GM23338 (cell line): ENCODE measurements at regions not wholly inside any gene's neighbourhood (a gene's known extent, or its start where the extent isn't known, plus 50 kb on each side); places are given as distances from the start of the nearest gene placed in this dataset.

ENCODE experiments used
- ATAC-seq: fragments of 200-7000 bp; cut with Tn5 transposase; 3 replicates; pipeline ENCODE4 v1.9.1; 2020
- DNase-seq: peaks from one replicate; pipeline ENCODE4 v3.0.0-alpha.2; 2015; ENCODE audit warnings: low spot score
- H2AFZ ChIP-seq: fragments of 200-600 bp; sonication (generic); 2 replicates; pipeline ENCODE4 v1.8.0; 2016; ENCODE audit warnings: antibody characterized with exemption, mild to moderate bottlenecking, moderate library complexity
- H3F3A ChIP-seq: fragments of 200-600 bp; sonication (generic); replicated peaks from 2 replicates; pipeline ENCODE4 v1.8.0; 2017; ENCODE audit warnings: antibody characterized with exemption, mixed run types, low read depth
- H3K27ac ChIP-seq: fragments of 200-600 bp; sonication (generic); 2 replicates; pipeline ENCODE4 v1.6.1; 2016; ENCODE audit warnings: low read depth
- H3K27me3 ChIP-seq: fragments of 200-600 bp; sonication (generic); 2 replicates; pipeline ENCODE4 v1.8.0; 2016; ENCODE audit warnings: mild to moderate bottlenecking, mixed run types, moderate library complexity; ENCODE audit not compliant: insufficient read depth
- H3K36me3 ChIP-seq: fragments of 200-600 bp; sonication (generic); 2 replicates; pipeline ENCODE4 v1.8.0; 2016; ENCODE audit warnings: mild to moderate bottlenecking; ENCODE audit not compliant: insufficient read depth
- H3K4me1 ChIP-seq: fragments of 200-600 bp; sonication (generic); 2 replicates; pipeline ENCODE4 v1.8.0; 2016; ENCODE audit warnings: mild to moderate bottlenecking, moderate library complexity; ENCODE audit not compliant: insufficient read depth
- H3K4me2 ChIP-seq: fragments of 200-600 bp; sonication (generic); 2 replicates; pipeline ENCODE4 v1.7.1; 2017; ENCODE audit warnings: mixed run types
- H3K4me3 ChIP-seq: fragments of 200-600 bp; sonication (generic); 2 replicates; pipeline ENCODE4 v1.6.1; 2016; ENCODE audit warnings: mixed run types
- H3K79me2 ChIP-seq: fragments of 200-600 bp; sonication (generic); replicated peaks from 2 replicates; pipeline ENCODE4 v1.8.0; 2017; ENCODE audit warnings: mild to moderate bottlenecking; ENCODE audit not compliant: insufficient read depth
- H3K9me2 ChIP-seq: fragments of 200-600 bp; sonication (generic); 2 replicates; pipeline ENCODE4 v1.8.0; 2017; ENCODE audit not compliant: insufficient read depth
- H4K20me1 ChIP-seq: fragments of 200-600 bp; sonication (generic); replicated peaks from 2 replicates; pipeline ENCODE4 v1.8.0; 2017; ENCODE audit warnings: mild to moderate bottlenecking; ENCODE audit not compliant: insufficient read depth
- H3K27ac Mint-ChIP-seq: 2 replicates; pipeline ENCODE4 v1.8.0; 2020; ENCODE audit warnings: inconsistent platforms, mild to moderate bottlenecking, moderate library complexity, mixed read lengths
- H3K27me3 Mint-ChIP-seq: 3 replicates; pipeline ENCODE4 v1.8.0; 2022; ENCODE audit warnings: low read depth, mild to moderate bottlenecking, moderate library complexity, mixed read lengths, inconsistent platforms; ENCODE audit not compliant: insufficient read depth, poor library complexity
- H3K36me3 Mint-ChIP-seq: 3 replicates; pipeline ENCODE4 v1.8.0; 2021; ENCODE audit warnings: low read depth, mild to moderate bottlenecking, inconsistent platforms, moderate library complexity, mixed read lengths
- H3K4me1 Mint-ChIP-seq: 3 replicates; pipeline ENCODE4 v1.8.0; 2020; ENCODE audit warnings: mild to moderate bottlenecking, inconsistent platforms, mixed read lengths
- H3K4me3 Mint-ChIP-seq: 3 replicates; pipeline ENCODE4 v1.8.0; 2021; ENCODE audit warnings: moderate library complexity, mild to moderate bottlenecking, inconsistent platforms, mixed read lengths
- H3K9me3 Mint-ChIP-seq: 3 replicates; pipeline ENCODE4 v1.8.0; 2020; ENCODE audit warnings: moderate library complexity, mild to moderate bottlenecking, inconsistent platforms, mixed read lengths
- CREB1 ChIP-seq: fragments of 250-450 bp; sonication (Bioruptor Pico); IDR thresholded peaks from 2 replicates; pipeline ENCODE4 v1.5.0; 2020; ENCODE audit warnings: low read depth, mild to moderate bottlenecking, moderate library complexity
- CTCF ChIP-seq, 2 experiments: fragments of 200-600 bp in 1 of 2; sonication (generic) in 1 of 2; conservative IDR thresholded peaks; 2 replicates each; pipeline versions ENCODE4 v1.5.1 to v1.6.1; 2016 to 2017; ENCODE audit warnings: antibody characterized with exemption in 2 of 2, low read depth in 2 of 2, mild to moderate bottlenecking in 2 of 2, moderate library complexity in 1 of 2
- ETS1 ChIP-seq: IDR thresholded peaks from 2 replicates; pipeline ENCODE4 v1.6.1; 2016; ENCODE audit warnings: antibody characterized with exemption
- EZH2 ChIP-seq: fragments of 200-600 bp; sonication (generic); IDR thresholded peaks from one replicate; pipeline ENCODE4 v1.8.0; 2017; ENCODE audit warnings: antibody characterized with exemption, mild to moderate bottlenecking, low read depth; ENCODE audit not compliant: unreplicated experiment
- EZH2phosphoT487 ChIP-seq: fragments of 200-600 bp; sonication (generic); IDR thresholded peaks from one replicate; pipeline ENCODE4 v1.8.1; 2018; ENCODE audit warnings: antibody characterized with exemption; ENCODE audit not compliant: unreplicated experiment
- JUNB ChIP-seq: IDR thresholded peaks from one replicate; pipeline ENCODE4 v1.6.1; 2016; ENCODE audit warnings: antibody characterized with exemption; ENCODE audit not compliant: unreplicated experiment
- NANOG ChIP-seq: IDR thresholded peaks from 2 replicates; pipeline ENCODE4 v1.6.1; 2016; ENCODE audit warnings: antibody characterized with exemption, borderline replicate concordance
- POLR2AphosphoS5 ChIP-seq: IDR thresholded peaks from 2 replicates; pipeline ENCODE4 v1.6.1; 2016; ENCODE audit warnings: antibody characterized with exemption, low read depth
- REST ChIP-seq: IDR thresholded peaks from one replicate; pipeline ENCODE4 v1.6.1; 2018; ENCODE audit warnings: antibody characterized with exemption; ENCODE audit not compliant: unreplicated experiment
- STAT1 ChIP-seq: IDR thresholded peaks from one replicate; pipeline ENCODE4 v1.6.1; 2016; ENCODE audit warnings: antibody characterized with exemption; ENCODE audit not compliant: unreplicated experiment
- ZNF114 ChIP-seq: fragments of 250-450 bp; sonication (Bioruptor Pico); IDR thresholded peaks from 2 replicates; pipeline ENCODE4 v1.5.0; 2020; ENCODE audit warnings: mild to moderate bottlenecking, moderate library complexity
- ZNF331 ChIP-seq: fragments of 250-450 bp; sonication (Bioruptor Pico); IDR thresholded peaks from 2 replicates; pipeline ENCODE4 v1.5.0; 2020; ENCODE audit warnings: low read depth, mild to moderate bottlenecking, moderate library complexity
- ZNF462 ChIP-seq: fragments of 250-450 bp; sonication (Bioruptor Pico); IDR thresholded peaks from 2 replicates; pipeline ENCODE4 v1.5.0; 2020; ENCODE audit warnings: mild to moderate bottlenecking, moderate library complexity

- Mint-ChIP-seq H3K4me3 (no peak overlapping the region), H3K36me3 (peaks cover 12% of the 10 kb centered on the region; the same call in 2 of the 3 replicates), H3K27ac (no peak overlapping the region), H3K27me3 (no peaks in the 10 kb centered on the region), H3K4me1 (peaks cover 5% of the 10 kb centered on the region; the same call in 2 of the 3 replicates), H3K9me3 (peaks cover 16% of the 10 kb centered on the region; the same call in 2 of the 3 replicates)
- no peaks in the 10 kb centered on the region for H3K27me3 ChIP-seq
- H4K20me1 ChIP-seq, result no peaks in the 10 kb centered on the region
- no peak overlapping the region for H2AFZ ChIP-seq
- H3K4me3 ChIP-seq, result no peak overlapping the region
- H3F3A ChIP-seq, result no peaks in the 10 kb centered on the region
- H3K4me2 ChIP-seq, result no peak overlapping the region
- H3K36me3 ChIP-seq, result no peaks in the 10 kb centered on the region
- no peak overlapping the region for H3K27ac ChIP-seq
- DNase-seq, result no peak
- H3K79me2 ChIP-seq, result no peaks in the 10 kb centered on the region
- no peak for ATAC-seq
- no peaks in the 10 kb centered on the region for H3K9me2 ChIP-seq
- H3K4me1 ChIP-seq, result no peaks in the 10 kb centered on the region
- TF ChIP-seq STAT1, result no peak
- no peak for TF ChIP-seq CREB1
- TF ChIP-seq NANOG, result no peak
- TF ChIP-seq CTCF (conservative IDR thresholded peaks at IDR 0.05; ENCODE audit: low read depth in 2 of 2), result no peak
- no peak for TF ChIP-seq REST
- TF ChIP-seq JUNB, result no peak
- TF ChIP-seq ZNF114 (CRISPR knock-in tag), result no peak
- TF ChIP-seq ZNF462 (CRISPR knock-in tag), result no peak
- no peak for TF ChIP-seq POLR2AphosphoS5
- no peak for TF ChIP-seq ZNF331 (CRISPR knock-in tag)
- TF ChIP-seq EZH2, result no peak
- no peak for TF ChIP-seq EZH2phosphoT487
- no peak for TF ChIP-seq ETS1
These were observed 366.1 kb upstream of the MAGEB16 start for GRCh38 chrX:35432056-35432455.
